ENCODE measurements at regions not wholly inside any gene's neighbourhood (a gene's known extent, or its start where the extent isn't known, plus 50 kb on each side); places are given as distances from the start of the nearest gene placed in this dataset.

DNA sequence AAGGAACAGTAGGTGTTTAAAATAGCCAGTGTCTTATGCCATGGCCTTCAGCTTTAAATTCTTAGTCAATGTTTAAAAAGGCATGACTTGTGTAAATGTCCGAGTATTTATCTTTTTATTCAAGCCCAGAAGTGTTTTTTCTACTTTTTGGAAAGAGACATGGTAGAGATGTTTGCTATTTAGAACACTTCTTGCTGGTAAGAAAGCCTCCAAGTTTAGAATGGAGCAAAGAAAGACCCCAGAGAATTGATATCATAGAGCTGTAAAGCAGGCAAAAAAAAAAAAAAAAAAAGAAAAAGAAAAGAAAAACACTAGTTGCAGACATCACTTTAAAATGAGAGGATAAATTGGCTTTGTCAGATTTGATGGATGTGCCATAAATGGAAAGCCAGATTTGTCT lies 375.1 kb downstream of the TMEM167A start:
- DNase-seq = no peak
- no peaks in the 10 kb centered on the region for H3K27me3 ChIP-seq
- peaks cover 0 to 3% (median 0%) of the 10 kb centered on the region in 3 donors for H3K9me3 ChIP-seq
- intact Hi-C loops (cut with DNase I; ENCODE audit: low total_unique reads) = no loop called here
- H3K4me3 ChIP-seq = no peak overlapping the region
- no peaks in the 10 kb centered on the region for H3K36me3 ChIP-seq
- no peak overlapping the region for H3K27ac ChIP-seq
- peaks cover 0 to 13% (median 3%) of the 10 kb centered on the region in 4 donors for H3K4me1 ChIP-seq
- TF ChIP-seq, protein P1, sequence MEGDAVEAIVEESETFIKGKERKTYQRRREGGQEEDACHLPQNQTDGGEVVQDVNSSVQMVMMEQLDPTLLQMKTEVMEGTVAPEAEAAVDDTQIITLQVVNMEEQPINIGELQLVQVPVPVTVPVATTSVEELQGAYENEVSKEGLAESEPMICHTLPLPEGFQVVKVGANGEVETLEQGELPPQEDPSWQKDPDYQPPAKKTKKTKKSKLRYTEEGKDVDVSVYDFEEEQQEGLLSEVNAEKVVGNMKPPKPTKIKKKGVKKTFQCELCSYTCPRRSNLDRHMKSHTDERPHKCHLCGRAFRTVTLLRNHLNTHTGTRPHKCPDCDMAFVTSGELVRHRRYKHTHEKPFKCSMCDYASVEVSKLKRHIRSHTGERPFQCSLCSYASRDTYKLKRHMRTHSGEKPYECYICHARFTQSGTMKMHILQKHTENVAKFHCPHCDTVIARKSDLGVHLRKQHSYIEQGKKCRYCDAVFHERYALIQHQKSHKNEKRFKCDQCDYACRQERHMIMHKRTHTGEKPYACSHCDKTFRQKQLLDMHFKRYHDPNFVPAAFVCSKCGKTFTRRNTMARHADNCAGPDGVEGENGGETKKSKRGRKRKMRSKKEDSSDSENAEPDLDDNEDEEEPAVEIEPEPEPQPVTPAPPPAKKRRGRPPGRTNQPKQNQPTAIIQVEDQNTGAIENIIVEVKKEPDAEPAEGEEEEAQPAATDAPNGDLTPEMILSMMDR (IDR thresholded peaks at IDR 0.05) = no peak

DNA sequence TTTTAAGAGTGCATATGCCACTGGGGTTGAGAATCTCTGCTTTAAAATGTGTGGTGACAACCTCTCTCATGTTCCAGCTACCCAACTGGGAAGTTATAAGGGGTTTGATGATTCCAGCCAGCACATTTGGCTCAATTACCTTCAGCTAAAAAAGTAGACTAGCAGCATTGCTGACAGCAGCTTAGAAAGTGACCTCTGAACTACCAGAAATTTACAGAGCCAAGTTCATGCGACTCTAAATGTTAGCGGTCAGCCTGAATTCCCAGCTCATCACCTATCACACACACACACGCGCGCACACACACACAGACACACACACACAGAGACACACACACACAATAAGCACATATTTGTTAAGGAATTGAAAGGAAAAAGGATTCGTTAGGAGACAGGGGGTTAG lies 377.5 kb downstream of the TMEM167A start:
- Histone ChIP-seq H3K9me3 (no peaks in the 10 kb centered on the region), H3K4me3 (no peak overlapping the region), H3K27me3 (no peaks in the 10 kb centered on the region), H3K4me1 (peaks cover 0 to 13% (median 3%) of the 10 kb centered on the region in 4 donors), H3K36me3 (no peaks in the 10 kb centered on the region), H3K27ac (no peak overlapping the region)
- intact Hi-C loops (cut with DNase I; ENCODE audit: low total_unique reads) = no loop called here
- TF ChIP-seq, protein P1 (IDR thresholded peaks at IDR 0.05) = no peak
- no peak for DNase-seq

DNA sequence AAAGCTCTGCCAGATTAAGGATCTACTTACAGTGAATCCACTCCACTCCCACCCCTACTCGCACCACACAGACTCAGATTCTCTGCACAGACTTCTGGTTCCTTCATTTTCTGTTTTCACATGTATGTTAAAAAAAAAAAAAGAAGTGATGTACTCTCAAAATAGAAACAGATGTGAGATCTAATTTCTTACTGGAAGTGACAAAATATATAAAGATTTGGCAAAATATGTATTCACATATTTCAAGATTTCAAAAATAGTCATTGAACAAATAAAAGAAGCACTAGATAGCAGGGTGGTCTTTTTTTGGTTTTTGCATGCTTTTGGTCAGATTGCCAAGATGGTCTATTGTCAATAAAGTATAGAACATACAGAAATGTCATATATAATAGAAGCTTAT lies 379.2 kb downstream of the TMEM167A start:
- Histone ChIP-seq H3K4me1 (peaks cover 0 to 13% (median 3%) of the 10 kb centered on the region in 4 donors), H3K36me3 (no peaks in the 10 kb centered on the region), H3K9me3 (no peaks in the 10 kb centered on the region), H3K4me3 (no peak overlapping the region), H3K27ac (no peak overlapping the region), H3K27me3 (no peaks in the 10 kb centered on the region)
- no peak for DNase-seq
- intact Hi-C loops (cut with DNase I; ENCODE audit: low total_unique reads) = no loop called here
- TF ChIP-seq, protein P1 (IDR thresholded peaks at IDR 0.05) = no peak

DNA sequence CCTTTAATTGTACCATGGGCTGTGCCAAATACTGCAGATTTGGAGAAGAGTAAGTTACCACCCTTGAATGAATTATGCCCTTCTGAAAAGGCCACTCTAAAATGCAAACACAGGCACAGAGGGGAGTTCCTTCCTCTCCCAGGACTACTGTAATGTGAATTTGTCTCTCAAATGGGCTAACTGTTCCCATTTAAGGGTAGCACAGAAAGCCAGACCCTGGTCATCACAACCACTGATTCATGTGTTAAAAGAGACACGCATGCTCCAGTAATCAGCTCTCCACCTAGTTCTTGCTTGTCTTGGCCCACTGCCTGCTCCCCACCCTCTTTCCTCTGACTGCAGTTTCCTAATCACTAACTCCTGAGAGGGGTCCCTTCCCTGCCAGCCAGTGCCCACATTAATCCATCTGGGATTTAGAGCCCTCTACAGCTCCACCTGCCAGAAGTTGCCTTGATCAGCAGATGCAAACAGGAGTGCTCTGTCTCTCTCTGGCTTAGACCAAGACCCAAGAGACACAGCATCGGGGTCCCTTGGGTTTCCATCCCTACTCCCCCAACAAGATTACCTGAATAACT lies 382.4 kb downstream of the TMEM167A start:
- Histone ChIP-seq H3K27ac (no peak overlapping the region), H3K4me3 (no peak overlapping the region), H3K36me3 (no peaks in the 10 kb centered on the region), H3K4me1 (no peaks in the 10 kb centered on the region), H3K9me3 (no peaks in the 10 kb centered on the region), H3K27me3 (no peaks in the 10 kb centered on the region)
- no peak for DNase-seq
- TF ChIP-seq, protein P1 (IDR thresholded peaks at IDR 0.05) = no peak
- intact Hi-C loops (cut with DNase I; ENCODE audit: low total_unique reads) = no loop called here

DNA sequence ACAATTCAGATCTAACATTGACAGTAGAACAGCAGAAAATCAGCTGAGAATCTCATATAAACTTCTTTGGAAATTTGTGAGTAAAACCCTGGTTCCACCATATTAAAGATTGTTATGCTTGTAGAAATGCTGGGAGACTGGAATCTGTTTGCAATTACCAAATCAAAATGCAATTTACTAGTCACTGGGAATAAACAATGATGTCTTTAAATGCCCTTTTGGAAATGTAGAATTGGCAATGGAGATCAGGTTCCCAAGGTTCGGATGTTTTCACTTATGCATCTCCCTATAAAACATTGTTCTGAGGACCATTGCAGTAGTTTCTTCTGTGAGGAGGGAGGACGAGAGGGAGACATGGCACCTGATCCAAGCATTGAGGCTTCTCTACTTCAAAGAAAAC lies 384.4 kb downstream of the TMEM167A start:
- Histone ChIP-seq H3K27me3 (no peaks in the 10 kb centered on the region), H3K36me3 (no peaks in the 10 kb centered on the region), H3K4me3 (no peak overlapping the region), H3K4me1 (no peaks in the 10 kb centered on the region), H3K9me3 (no peaks in the 10 kb centered on the region), H3K27ac (no peak overlapping the region)
- intact Hi-C loops (cut with DNase I; ENCODE audit: low total_unique reads) = no loop called here
- no peak for DNase-seq
- TF ChIP-seq, protein P1 (IDR thresholded peaks at IDR 0.05) = no peak

DNA sequence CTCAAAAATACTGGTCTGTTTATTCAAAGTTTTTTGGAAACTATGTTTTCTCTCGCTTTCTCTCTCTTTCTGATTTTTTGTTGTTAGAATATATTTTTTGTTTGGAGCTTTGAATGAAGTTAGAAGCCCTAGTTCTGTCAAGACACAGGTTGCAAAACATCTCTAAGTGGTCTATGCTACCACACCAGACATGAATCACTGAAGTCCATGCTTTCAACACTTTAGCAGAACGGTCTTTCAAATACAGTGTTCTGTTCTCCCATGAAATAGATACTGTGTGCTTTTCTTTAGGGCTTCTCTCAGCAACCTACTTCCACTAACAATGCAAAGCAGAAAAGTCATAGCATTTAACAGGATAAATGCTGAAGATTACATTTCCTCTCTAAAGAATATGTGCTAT lies 392.5 kb downstream of the TMEM167A start:
- DNase-seq = no peak
- TF ChIP-seq, protein P1 (IDR thresholded peaks at IDR 0.05) = no peak
- Histone ChIP-seq H3K36me3 (no peaks in the 10 kb centered on the region), H3K4me1 (peaks cover 0 to 12% (median 0%) of the 10 kb centered on the region in 4 donors), H3K27me3 (no peaks in the 10 kb centered on the region), H3K4me3 (no peak overlapping the region), H3K9me3 (no peaks in the 10 kb centered on the region), H3K27ac (no peak overlapping the region)
- intact Hi-C loops (cut with DNase I; ENCODE audit: low total_unique reads) = no loop called here

Data from tibial artery (tissue), 4 donors.